ENCODE measurements at regions not wholly inside any gene's neighbourhood (a gene's known extent, or its start where the extent isn't known, plus 50 kb on each side); places are given as distances from the start of the nearest gene placed in this dataset.
"Not testable (repeated sequence)": the region's sequence is repeated elsewhere in the genome, so short reads cannot be mapped to it uniquely, and the experiment has no call there.

DNA sequence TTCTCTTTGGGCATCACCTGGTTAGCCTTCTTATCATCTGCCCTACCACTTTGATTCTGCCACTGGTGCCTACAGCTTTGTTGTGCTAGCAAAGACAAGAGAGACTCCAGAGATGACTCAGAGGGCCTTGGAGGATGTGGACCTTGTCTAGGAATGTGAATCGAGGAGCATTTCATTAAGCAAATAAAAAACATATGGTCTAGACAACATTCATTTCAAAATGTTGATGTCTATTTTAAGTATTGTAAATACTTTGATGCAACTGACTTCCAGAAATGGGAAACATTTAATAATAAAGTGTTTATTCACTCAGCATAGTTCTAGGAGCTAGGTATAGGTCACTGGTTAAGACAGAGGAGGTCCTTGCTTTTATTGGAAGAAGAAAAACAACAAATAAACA is 195.5 kb downstream of the CDCA7 start:
- DNase-seq, result no peak

- no peak for DNase-seq
These were observed 197.9 kb downstream of the CDCA7 start for GRCh38 chr2:173552531-173552930.

GRCh38 chr2:173553593-173553992 is 198.9 kb downstream of the CDCA7 start:
- no peak for DNase-seq

GRCh38 chr2:173555833-173556232 is 201.2 kb downstream of the CDCA7 start:
- no peak for DNase-seq

DNA sequence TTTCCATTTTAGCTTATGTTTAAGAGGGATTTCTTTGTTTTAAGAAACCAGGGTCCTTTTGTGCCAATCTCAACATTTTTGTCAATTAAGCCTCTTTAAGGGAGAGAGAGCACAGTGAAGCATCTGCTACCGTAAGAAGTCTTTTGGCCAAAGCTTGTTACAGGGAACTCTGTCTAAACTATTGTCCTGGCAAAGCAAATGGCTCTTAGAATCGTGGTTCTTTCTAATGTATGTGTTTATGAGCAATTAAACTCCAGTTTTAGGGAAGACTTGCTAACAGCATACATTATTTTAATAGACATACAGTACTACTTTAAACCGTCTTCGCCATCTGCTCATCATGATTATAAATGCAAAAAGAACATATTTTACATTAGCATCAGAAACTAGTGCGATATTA is 202.1 kb downstream of the CDCA7 start:
- no peak for DNase-seq

DNA sequence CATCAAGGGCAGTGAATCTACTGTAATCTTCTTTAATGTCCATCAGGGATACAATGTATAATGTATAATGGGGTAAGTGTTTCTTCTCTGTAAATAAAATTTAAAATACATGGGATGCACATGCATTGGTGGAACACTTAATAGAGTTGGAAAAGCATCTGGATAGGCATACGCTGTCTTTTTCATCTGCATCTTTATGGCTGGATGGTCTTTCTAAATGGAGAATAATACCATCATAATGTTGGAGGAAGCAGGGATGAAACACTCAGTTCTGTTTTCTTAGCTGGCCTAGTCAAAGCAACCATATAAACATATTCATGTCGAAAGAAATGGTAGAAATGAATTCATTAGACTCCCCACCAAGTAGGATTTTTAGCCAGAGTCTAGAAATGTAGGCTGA is 202.8 kb downstream of the CDCA7 start:
- DNase-seq, result no peak

DNA sequence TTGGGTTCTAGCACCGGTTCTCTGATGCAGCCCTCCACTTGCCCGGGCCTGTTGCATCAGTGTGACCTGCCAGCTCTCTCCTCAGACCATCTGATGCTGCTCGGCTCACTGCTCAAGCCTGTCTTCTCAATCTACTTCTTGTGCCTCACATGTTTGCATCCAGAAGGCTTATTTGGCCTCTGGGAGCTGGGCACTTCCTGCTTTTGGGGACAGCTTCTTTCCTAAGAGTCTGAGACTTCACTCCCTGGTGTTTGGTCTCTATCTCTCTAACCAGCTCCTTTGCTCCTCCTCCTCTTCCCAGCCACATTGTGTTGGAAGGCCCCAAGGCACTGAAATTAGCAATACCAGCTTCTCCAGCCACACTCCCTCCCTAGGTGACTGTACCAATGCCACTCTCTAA is 212.8 kb downstream of the CDCA7 start:
- no peak for DNase-seq

DNA sequence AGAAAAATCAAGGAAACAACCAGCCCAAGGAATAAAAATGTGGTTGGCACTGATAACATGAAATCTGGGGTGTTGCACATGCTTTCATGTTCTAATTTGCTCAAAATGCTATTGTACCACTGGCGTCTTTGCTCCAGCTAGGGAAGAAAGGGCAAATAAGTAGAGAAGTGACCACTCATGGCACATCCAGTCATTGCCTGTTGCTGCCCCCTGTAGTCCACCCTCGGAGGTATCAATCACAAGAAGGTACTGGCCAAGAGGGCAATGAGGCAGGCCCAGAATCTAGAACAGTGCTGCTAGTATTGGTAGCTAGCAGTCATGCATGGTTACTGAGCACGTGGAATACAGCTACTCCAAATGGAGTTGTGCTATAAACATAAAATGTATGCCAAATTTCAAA is 213.4 kb downstream of the CDCA7 start:
- DNase-seq, result peak; percentile 25

DNA sequence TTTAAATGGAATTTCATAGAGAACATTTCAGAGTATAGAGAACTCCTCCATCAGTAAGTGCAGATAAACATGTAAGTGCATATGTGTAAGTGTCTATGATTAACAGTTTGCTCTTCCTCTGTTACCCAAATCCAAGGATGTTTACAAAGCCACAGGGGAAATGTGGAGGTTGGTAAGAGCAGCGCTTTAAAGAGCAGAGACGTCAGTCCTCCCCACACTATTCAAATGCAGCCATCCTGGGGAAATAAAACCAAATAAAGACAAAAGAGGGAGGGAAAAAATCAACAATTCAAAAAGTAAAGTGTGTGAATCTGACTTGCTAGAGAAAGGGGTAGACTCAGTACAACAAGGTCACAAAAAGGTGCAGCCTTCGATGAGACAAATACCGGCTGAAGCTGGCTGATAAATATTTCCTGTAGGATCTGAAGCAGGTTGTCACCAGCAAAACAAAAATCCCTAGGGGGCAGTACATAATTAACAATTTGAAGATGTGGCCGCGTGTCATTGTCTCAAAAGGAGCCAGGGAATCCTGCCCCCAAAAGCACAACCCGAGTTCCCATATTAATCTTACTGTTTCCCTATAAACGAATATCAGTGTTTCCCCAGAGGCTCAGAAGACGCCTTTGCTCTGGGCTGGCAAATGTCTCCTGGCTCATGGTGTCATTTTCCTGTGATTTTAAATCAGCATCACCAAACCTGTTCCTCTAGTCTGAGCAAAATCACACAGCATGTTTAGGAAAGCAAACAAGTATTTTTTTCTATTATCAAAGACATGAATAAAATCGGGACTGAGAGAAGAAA is 216.5 kb downstream of the CDCA7 start:
- DNase-seq, result no peak

GRCh38 chr2:173571887-173572680 is 217.4 kb downstream of the CDCA7 start:
- no peak for DNase-seq

- no peak for DNase-seq
These were observed 218.2 kb downstream of the CDCA7 start for GRCh38 chr2:173572848-173573247.

DNA sequence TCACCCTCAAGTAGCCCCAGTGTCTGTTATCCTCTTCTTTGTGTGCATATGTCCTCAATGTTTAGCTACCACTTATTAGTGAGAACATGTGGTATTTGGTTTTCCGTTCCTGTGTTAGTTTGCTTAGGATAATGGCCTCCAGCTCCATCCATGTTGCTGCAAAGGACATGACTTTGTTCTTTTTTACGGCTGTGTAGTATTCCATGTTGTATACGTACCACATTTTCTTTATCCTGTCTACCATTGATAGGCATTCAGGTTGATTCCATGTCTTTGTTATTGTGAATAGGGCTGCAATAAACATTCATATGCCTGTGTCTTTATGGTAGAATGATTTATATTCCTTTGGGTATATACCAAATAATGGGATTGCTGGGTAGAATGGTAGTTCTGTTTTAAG is 219.1 kb downstream of the CDCA7 start:
- not testable (repeated sequence) for DNase-seq

DNA sequence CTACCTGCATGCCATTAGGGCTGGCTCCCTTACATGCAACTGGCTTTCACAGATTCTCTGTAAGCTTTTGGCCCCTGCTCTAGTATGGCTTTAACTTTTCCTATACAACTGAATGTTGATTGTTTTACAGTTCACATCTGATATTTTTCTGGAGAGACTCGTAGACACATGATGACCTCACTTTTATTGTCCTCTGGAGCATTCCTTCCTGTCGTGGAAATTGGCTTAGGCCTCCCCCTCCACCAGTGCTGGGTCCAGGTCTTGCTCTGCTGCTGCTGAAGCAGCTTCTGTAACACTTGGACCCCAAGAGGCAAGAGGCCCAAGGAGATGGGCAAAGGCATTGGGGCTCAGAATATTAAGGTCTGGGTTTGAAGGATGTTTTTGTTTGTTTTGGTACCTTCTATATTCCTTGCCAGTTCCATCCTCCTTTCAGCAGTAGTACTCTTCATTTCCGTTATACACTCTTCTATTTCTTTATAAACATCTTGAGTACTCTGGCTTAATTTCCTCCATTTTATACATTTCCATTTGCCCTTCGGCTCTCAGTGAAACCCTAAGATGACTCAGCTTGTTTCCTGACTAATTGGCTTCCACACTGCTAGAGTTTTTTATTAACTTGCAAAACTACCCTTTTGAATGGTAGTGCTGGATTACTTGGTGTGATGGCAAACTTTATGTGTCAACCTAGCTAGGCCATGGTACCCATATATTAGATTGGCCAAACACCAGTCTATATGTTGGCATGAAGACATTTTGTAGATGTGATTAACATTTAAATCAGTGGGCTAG is 219.8 kb downstream of the CDCA7 start:
- DNase-seq, result no peak

DNA sequence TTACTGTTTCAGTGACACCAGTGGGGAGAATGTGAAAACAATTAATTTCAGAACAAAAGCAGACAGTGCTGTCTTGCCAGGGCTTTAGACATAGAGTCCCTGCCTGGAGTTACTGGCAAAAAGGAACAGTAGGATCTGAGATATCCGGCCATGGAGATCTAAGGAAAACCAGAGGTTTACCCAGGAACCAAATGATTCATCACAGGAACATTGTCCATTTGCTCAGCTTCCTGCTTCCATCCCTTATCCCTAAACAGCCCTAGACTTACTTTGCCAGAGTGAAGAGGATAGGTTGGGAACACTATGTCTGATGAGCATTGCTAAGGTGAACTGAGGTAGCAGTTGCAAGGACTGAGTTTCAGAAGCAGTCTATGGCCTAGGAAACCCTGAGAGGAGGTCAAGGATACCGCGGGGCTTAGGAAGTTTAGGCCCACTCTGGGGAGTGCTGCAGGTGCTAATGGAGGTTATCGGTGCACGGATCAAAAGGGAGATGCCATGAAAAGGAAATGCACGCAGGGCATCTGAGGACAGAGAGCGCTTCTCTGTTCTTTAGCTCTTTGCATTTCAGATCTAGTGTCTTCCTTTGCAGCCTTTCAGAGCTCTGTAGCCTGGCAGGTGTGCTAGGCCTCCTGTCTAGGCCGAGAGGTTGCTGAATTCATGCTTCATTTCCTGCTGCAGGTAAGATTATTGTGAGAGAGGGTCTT is 223.9 kb downstream of the CDCA7 start:
- no peak for DNase-seq

GRCh38 chr2:173580351-173580750 is 225.7 kb downstream of the CDCA7 start:
- DNase-seq, result no peak

GRCh38 chr2:173580956-173581355 is 226.3 kb downstream of the CDCA7 start:
- DNase-seq, result no peak

DNA sequence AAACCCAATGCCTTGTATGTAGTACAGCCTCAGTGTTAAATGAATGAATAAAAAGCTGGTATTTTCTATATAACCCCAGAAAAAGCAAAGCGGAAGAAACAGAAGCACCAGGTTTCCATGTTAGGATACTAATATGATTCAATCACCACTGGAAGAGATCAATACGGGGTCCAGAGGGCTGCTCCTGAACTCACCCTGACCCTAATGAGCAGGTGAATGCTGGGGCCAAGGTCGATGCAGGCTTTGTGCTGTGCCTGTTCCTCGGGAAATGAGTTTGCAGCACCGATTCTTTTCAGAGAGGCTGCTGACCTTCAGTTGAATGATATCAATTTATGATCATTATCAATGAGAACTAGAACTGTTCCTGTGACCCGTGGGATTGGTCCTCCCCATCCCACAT is 228.5 kb downstream of the CDCA7 start:
- DNase-seq, result no peak

DNA sequence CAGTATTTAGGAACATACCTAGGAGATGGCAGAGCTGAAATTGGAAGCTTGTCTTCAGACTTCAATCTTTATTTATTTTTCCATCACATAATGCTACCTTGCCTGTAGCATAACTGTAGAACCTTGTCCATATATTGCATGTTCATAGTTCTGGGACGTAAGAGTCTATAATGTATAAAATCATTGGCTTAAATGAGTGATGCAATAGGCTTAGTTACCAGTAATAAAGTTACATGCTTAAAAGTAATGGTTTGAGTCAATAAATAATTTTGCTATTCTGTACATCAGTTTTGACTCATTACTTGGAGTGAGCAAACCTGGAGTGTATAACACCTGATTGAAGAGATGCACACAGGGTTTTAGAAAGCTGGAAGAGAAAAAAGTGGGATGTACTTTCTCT is 229.3 kb downstream of the CDCA7 start:
- DNase-seq, result no peak

GRCh38 chr2:173584676-173585458 is 230.2 kb downstream of the CDCA7 start:
- DNase-seq, result no peak

DNA sequence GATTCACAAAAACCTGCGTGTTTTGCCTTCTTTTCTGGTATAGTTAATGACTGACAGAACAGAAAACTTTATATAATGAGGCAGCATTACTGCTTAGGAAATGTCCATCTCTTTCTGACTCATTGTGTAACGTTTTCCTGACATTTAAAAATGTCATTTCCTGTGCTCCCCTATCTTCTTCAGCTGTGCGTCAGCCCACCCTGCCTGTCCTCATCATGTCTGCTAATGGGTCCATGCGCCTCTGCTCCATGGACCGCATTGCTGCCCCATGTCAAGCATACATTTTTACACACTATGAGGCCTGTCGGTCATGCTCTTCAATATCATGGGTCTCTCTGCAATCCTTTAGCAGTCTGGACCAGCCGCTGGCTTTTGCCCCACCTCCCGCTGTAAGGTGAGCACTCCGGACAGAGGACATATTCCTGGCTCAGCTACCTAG is 234.3 kb downstream of the CDCA7 start:
- no peak for DNase-seq

GRCh38 chr2:173589604-173590275 is 235.1 kb downstream of the CDCA7 start:
- DNase-seq, result no peak

Measured in activated CD4-positive, alpha-beta T cell treated with anti-CD3 and anti-CD28 coated beads for 48 hours (primary cell).